ENCODE measurements at regions not wholly inside any gene's neighbourhood (a gene's known extent, or its start where the extent isn't known, plus 50 kb on each side); places are given as distances from the start of the nearest gene placed in this dataset.

- H3K4me3 Mint-ChIP-seq, result no peak overlapping the region
- H3K9me3 Mint-ChIP-seq, result peaks cover 0 to 2% (median 0%) of the 10 kb centered on the region in 9 donors
- H3K27ac Mint-ChIP-seq, result no peak overlapping the region
- H3K36me3 Mint-ChIP-seq, result no peaks in the 10 kb centered on the region
- H3K4me1 Mint-ChIP-seq, result no peaks in the 10 kb centered on the region
- DNase-seq (no peak), ATAC-seq (no peak)
- POLR2A ChIA-PET, result no interaction called here
- peaks cover 0 to 3% (median 0%) of the 10 kb centered on the region in 5 donors for H3K27me3 Mint-ChIP-seq
These were observed 215.6 kb downstream of the SLC6A15 start for GRCh38 chr12:84696908-84697540.

- Mint-ChIP-seq H3K4me1 (no peaks in the 10 kb centered on the region), H3K27me3 (no peaks in the 10 kb centered on the region), H3K9me3 (peaks cover 0 to 2% (median 0%) of the 10 kb centered on the region in 9 donors), H3K27ac (no peak overlapping the region), H3K4me3 (no peak overlapping the region), H3K36me3 (no peaks in the 10 kb centered on the region)
- DNase-seq (no peak), ATAC-seq (no peak)
- POLR2A ChIA-PET, result no interaction called here
These were observed 216.3 kb downstream of the SLC6A15 start for GRCh38 chr12:84696281-84696680.

DNA sequence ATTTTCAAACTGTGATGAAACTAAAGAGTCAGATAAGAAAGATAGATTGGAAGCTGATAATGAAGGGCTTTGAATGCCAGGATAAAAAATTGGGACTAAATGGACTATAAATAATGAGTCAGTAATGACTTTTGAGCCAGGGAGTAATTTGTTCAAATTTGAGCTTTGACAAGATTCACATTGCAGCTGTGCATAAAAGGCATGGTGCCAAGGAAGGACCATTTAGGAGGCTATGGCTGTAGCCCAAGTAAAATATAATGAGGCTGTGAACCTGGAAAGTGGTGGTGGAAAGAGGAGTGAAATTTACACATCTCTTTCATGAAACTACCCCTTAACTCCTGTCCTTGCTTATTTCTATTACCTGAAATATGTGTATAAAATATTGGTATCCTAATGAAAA is 218.5 kb downstream of the SLC6A15 start:
- no peak overlapping the region for H3K27ac Mint-ChIP-seq

GRCh38 chr12:84692071-84692470 is 220.5 kb downstream of the SLC6A15 start:
- Mint-ChIP-seq H3K27ac (no peak overlapping the region), H3K36me3 (no peaks in the 10 kb centered on the region), H3K4me1 (no peaks in the 10 kb centered on the region), H3K27me3 (no peaks in the 10 kb centered on the region), H3K4me3 (no peak overlapping the region), H3K9me3 (peaks cover 0 to 5% (median 0%) of the 10 kb centered on the region in 9 donors)
- ATAC-seq (no peak), DNase-seq (no peak)
- POLR2A ChIA-PET, result no interaction called here

More for the DNA sequence above, 218.5 kb downstream of the SLC6A15 start:
- Mint-ChIP-seq H3K27me3 (no peaks in the 10 kb centered on the region), H3K9me3 (peaks cover 0 to 5% (median 0%) of the 10 kb centered on the region in 9 donors), H3K36me3 (no peaks in the 10 kb centered on the region), H3K4me1 (no peaks in the 10 kb centered on the region), H3K4me3 (no peak overlapping the region)
- ATAC-seq (no peak), DNase-seq (no peak)
- POLR2A ChIA-PET, result no interaction called here

- no peak overlapping the region for H3K27ac Mint-ChIP-seq
- POLR2A ChIA-PET, result no interaction called here
- H3K4me1 Mint-ChIP-seq, result no peaks in the 10 kb centered on the region
- H3K36me3 Mint-ChIP-seq, result no peaks in the 10 kb centered on the region
- no peak for DNase-seq
- peaks cover 0 to 5% (median 0%) of the 10 kb centered on the region in 9 donors for H3K9me3 Mint-ChIP-seq
- no peak overlapping the region for H3K4me3 Mint-ChIP-seq
- H3K27me3 Mint-ChIP-seq, result no peaks in the 10 kb centered on the region
- ATAC-seq, result no peak
These were observed 221.3 kb downstream of the SLC6A15 start for GRCh38 chr12:84691266-84691665.

GRCh38 chr12:84689638-84690037 is 223.0 kb downstream of the SLC6A15 start:
- POLR2A ChIA-PET, result no interaction called here
- H3K36me3 Mint-ChIP-seq, result no peaks in the 10 kb centered on the region
- H3K4me3 Mint-ChIP-seq, result no peak overlapping the region
- H3K27ac Mint-ChIP-seq, result no peak overlapping the region
- H3K27me3 Mint-ChIP-seq, result no peaks in the 10 kb centered on the region
- H3K4me1 Mint-ChIP-seq, result no peaks in the 10 kb centered on the region
- H3K9me3 Mint-ChIP-seq, result peaks cover 0 to 5% (median 0%) of the 10 kb centered on the region in 9 donors
- DNase-seq (no peak), ATAC-seq (no peak)

DNA sequence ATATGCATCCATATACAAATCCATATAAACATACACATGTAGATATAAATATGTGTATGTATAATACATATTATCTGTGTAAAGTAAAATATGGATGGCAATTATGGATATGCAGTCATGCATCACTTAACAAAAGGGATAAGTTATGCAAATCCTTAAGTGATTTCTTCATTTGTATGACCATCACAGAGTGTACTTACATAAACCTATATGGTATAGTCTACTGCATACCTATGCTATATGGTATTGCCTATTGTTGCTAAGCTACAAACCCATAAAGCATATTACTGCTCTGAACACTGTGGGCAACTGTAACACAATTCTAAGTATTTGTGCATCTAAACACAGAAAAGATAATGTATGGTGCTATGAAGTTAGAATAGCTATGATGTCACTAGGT is 227.2 kb downstream of the SLC6A15 start:
- ATAC-seq (no peak), DNase-seq (no peak)
- Mint-ChIP-seq H3K9me3 (peaks cover 0 to 12% (median 0%) of the 10 kb centered on the region in 9 donors), H3K27ac (no peak overlapping the region), H3K4me3 (no peak overlapping the region), H3K27me3 (no peaks in the 10 kb centered on the region), H3K36me3 (no peaks in the 10 kb centered on the region), H3K4me1 (no peaks in the 10 kb centered on the region)
- POLR2A ChIA-PET, result no interaction called here

- peaks cover 0 to 10% (median 0%) of the 10 kb centered on the region in 9 donors for H3K9me3 Mint-ChIP-seq
- DNase-seq, result no peak
- no peaks in the 10 kb centered on the region for H3K27me3 Mint-ChIP-seq
- H3K27ac Mint-ChIP-seq, result no peak overlapping the region
- no peaks in the 10 kb centered on the region for H3K36me3 Mint-ChIP-seq
- no peak for ATAC-seq
- H3K4me1 Mint-ChIP-seq, result no peaks in the 10 kb centered on the region
- POLR2A ChIA-PET, result no interaction called here
- no peak overlapping the region for H3K4me3 Mint-ChIP-seq
These were observed 235.8 kb downstream of the SLC6A15 start for GRCh38 chr12:84676787-84677186.

DNA sequence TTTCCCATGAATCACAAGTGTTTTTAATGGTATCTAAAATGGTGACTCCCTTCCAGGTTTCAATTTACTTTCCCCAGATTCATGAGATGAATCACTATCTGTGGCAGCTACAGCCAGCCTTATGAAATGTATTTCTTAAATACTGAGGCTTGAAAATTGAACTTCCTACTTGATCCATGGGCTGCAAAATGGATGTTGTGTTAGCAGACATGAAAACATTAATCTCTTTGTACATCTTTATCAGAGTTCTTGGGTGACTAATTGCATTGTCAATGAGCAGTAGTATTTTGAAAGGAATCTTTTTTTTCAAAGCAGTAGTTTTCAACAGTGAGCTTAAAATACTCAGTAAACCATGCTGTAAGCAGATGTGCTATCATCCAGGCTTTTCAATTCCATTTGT is 250.8 kb downstream of the SLC6A15 start:
- DNase-seq, result no peak
- POLR2A ChIA-PET, result no interaction called here
- ATAC-seq, result no peak
- no peak overlapping the region for H3K27ac Mint-ChIP-seq
- no peak overlapping the region for H3K4me3 Mint-ChIP-seq
- peaks cover 0 to 1% (median 0%) of the 10 kb centered on the region in 9 donors for H3K9me3 Mint-ChIP-seq
- H3K36me3 Mint-ChIP-seq, result no peaks in the 10 kb centered on the region
- no peaks in the 10 kb centered on the region for H3K4me1 Mint-ChIP-seq
- H3K27me3 Mint-ChIP-seq, result no peaks in the 10 kb centered on the region

GRCh38 chr12:84660139-84660538 is 252.5 kb downstream of the SLC6A15 start:
- POLR2A ChIA-PET, result no interaction called here

DNA sequence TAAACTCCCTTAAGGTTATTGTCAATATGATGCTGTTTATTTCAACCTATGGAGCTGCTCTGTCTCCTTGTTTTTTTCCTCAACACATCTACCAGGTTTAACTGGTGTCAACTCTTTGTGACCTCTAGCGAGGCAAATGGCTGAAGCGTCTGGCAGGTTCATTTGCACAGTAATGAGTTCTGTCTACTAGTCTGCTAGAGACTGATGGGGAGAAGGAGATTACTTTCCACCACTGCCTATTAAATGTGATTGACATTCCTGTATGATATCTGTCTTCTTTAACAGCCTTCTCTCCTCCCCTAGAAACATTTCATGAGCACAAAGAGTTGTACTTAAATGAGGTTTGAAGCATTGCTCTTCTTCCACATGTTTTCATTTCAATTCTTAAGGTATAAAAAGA is 253.7 kb downstream of the SLC6A15 start:
- Mint-ChIP-seq H3K27me3 (no peaks in the 10 kb centered on the region), H3K27ac (no peak overlapping the region)
- POLR2A ChIA-PET, result no interaction called here

More at GRCh38 chr12:84660139-84660538, 252.5 kb downstream of the SLC6A15 start:
- no peak overlapping the region for H3K27ac Mint-ChIP-seq
- no peak overlapping the region for H3K4me3 Mint-ChIP-seq
- H3K9me3 Mint-ChIP-seq, result peaks cover 0 to 3% (median 0%) of the 10 kb centered on the region in 9 donors
- no peaks in the 10 kb centered on the region for H3K36me3 Mint-ChIP-seq
- ATAC-seq, result no peak
- no peaks in the 10 kb centered on the region for H3K27me3 Mint-ChIP-seq
- DNase-seq, result no peak
- no peaks in the 10 kb centered on the region for H3K4me1 Mint-ChIP-seq

GRCh38 chr12:84656705-84657104 is 255.9 kb downstream of the SLC6A15 start:
- DNase-seq (no peak), ATAC-seq (no peak)
- POLR2A ChIA-PET, result no interaction called here
- no peaks in the 10 kb centered on the region for H3K27me3 Mint-ChIP-seq
- H3K36me3 Mint-ChIP-seq, result no peaks in the 10 kb centered on the region
- peaks cover 0 to 4% (median 0%) of the 10 kb centered on the region in 9 donors for H3K9me3 Mint-ChIP-seq
- H3K27ac Mint-ChIP-seq, result no peak overlapping the region
- H3K4me1 Mint-ChIP-seq, result no peaks in the 10 kb centered on the region
- H3K4me3 Mint-ChIP-seq, result no peak overlapping the region

More for the DNA sequence above, 253.7 kb downstream of the SLC6A15 start:
- H3K4me1 Mint-ChIP-seq, result no peaks in the 10 kb centered on the region
- no peak for DNase-seq
- no peaks in the 10 kb centered on the region for H3K36me3 Mint-ChIP-seq
- H3K9me3 Mint-ChIP-seq, result peaks cover 0 to 3% (median 0%) of the 10 kb centered on the region in 9 donors
- H3K4me3 Mint-ChIP-seq, result no peak overlapping the region
- no peak for ATAC-seq

GRCh38 chr12:84653482-84653881 is 259.1 kb downstream of the SLC6A15 start:
- peaks cover 0 to 8% (median 0%) of the 10 kb centered on the region in 9 donors for H3K9me3 Mint-ChIP-seq
- POLR2A ChIA-PET, result no interaction called here
- no peaks in the 10 kb centered on the region for H3K4me1 Mint-ChIP-seq
- no peaks in the 10 kb centered on the region for H3K36me3 Mint-ChIP-seq
- ATAC-seq (no peak), DNase-seq (no peak)
- H3K4me3 Mint-ChIP-seq, result no peak overlapping the region
- no peak overlapping the region for H3K27ac Mint-ChIP-seq
- no peaks in the 10 kb centered on the region for H3K27me3 Mint-ChIP-seq

DNA sequence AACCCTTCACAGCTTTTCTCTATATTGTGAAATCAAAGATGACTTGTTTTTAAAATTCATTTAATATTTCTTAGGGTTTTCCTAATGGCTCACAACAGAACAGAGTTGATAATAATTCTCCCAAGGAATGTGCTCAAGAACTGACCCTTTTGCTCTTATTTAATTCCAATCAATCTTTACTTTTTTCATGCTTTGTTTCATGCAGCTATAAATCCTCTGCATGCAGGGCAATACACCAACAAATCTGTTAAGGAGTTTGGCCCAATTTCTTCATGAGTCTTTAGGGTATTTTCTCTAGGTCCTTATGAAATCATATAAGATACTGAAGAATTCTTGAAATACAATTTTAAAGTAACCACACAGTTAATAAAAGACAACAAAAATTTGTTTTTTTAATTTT is 264.2 kb downstream of the SLC6A15 start:
- H3K4me3 Mint-ChIP-seq, result no peak overlapping the region
- ATAC-seq (no peak), DNase-seq (no peak)
- peaks cover 0 to 8% (median 0%) of the 10 kb centered on the region in 9 donors for H3K9me3 Mint-ChIP-seq
- no peaks in the 10 kb centered on the region for H3K36me3 Mint-ChIP-seq
- no peaks in the 10 kb centered on the region for H3K27me3 Mint-ChIP-seq
- no peaks in the 10 kb centered on the region for H3K4me1 Mint-ChIP-seq
- no peak overlapping the region for H3K27ac Mint-ChIP-seq
- POLR2A ChIA-PET, result no interaction called here
